Endothelial cell of umbilical vein (primary cell): ENCODE measurements at regions not wholly inside any gene's neighbourhood (a gene's known extent, or its start where the extent isn't known, plus 50 kb on each side); places are given as distances from the start of the nearest gene placed in this dataset.

ENCODE experiments used
- CTCF ChIP-seq, 2 donors: IDR thresholded peaks; 1 replicate in 1 of 2; 2 replicates in 1 of 2; pipeline ENCODE4 v1.5.1; 2011; ENCODE audit warnings: low read length in 2 of 2, mild to moderate bottlenecking in 2 of 2, moderate library complexity in 2 of 2, control low read depth in 1 of 2, inconsistent platforms in 1 of 2, low read depth in 1 of 2; ENCODE audit not compliant: insufficient read depth in 1 of 2; ENCODE audit errors: extremely low read depth in 1 of 2
- EZH2 ChIP-seq: IDR thresholded peaks from 2 replicates; pipeline ENCODE4 v1.6.1; 2012; ENCODE audit warnings: borderline replicate concordance, low read depth, mild to moderate bottlenecking, moderate library complexity, low read length, inconsistent platforms; ENCODE audit not compliant: severe bottlenecking
- GATA2 ChIP-seq: IDR thresholded peaks from 2 replicates; pipeline ENCODE4 v1.7.0; 2011; ENCODE audit warnings: low read depth, mild to moderate bottlenecking, moderate library complexity, mixed read lengths, low read length; ENCODE audit not compliant: insufficient read length, insufficient read depth
- MYC ChIP-seq: IDR thresholded peaks from one replicate; pipeline ENCODE4 v1.6.1; 2011; ENCODE audit warnings: mild to moderate bottlenecking, low read depth, low read length
- POLR2A ChIP-seq: IDR thresholded peaks from 2 replicates; pipeline ENCODE4 v1.6.1; 2012; ENCODE audit warnings: low read depth, mild to moderate bottlenecking, control low read depth, low read length
- POLR2AphosphoS5 ChIP-seq: IDR thresholded peaks from 2 replicates; pipeline ENCODE4 v1.6.1; 2012; ENCODE audit warnings: low read depth, mild to moderate bottlenecking, control low read depth, low read length, moderate library complexity; ENCODE audit not compliant: insufficient read depth

GRCh38 chr15:87734571-87735373, 521.8 kb downstream of the NTRK3 start:
- TF ChIP-seq CTCF (IDR thresholded peaks at IDR 0.05; ENCODE audit: extremely low read depth in 1 of 2, insufficient read depth in 1 of 2, low read depth in 1 of 2, low read length in 2 of 2) (no peak), MYC (no peak), POLR2A (no peak), EZH2 (no peak), GATA2 (no peak), POLR2AphosphoS5 (no peak)
